T-helper 2 cell treated with Interferon-gamma antibody and Interleukin-4, amounts not matched to agents 5 μg/mL and 100 μg/mL, for 36 hours (primary cell): ENCODE measurements at regions not wholly inside any gene's neighbourhood (a gene's known extent, or its start where the extent isn't known, plus 50 kb on each side); places are given as distances from the start of the nearest gene placed in this dataset.
A peak's percentile ranks its signal among the peaks of the same experiment; 100 is the strongest.

Source experiments
- DNase-seq: peaks from one replicate; pipeline ENCODE4 v3.0.0; 2021; ENCODE audit warnings: low spot score
- H3K27ac Mint-ChIP-seq: one replicate; pipeline ENCODE4 v1.8.0; 2021; ENCODE audit warnings: mild to moderate bottlenecking, mixed read lengths
- H3K27me3 Mint-ChIP-seq: one replicate; pipeline ENCODE4 v1.8.0; 2021; ENCODE audit warnings: low read depth, mixed read lengths
- H3K36me3 Mint-ChIP-seq: one replicate; pipeline ENCODE4 v1.8.0; 2021; ENCODE audit warnings: low read depth, mixed read lengths
- H3K4me1 Mint-ChIP-seq: one replicate; pipeline ENCODE4 v1.8.0; 2021; ENCODE audit warnings: low read depth, mixed read lengths
- H3K4me3 Mint-ChIP-seq: one replicate; pipeline ENCODE4 v1.8.0; 2022; ENCODE audit warnings: mild to moderate bottlenecking, moderate library complexity, mixed read lengths
- H3K9me3 Mint-ChIP-seq: one replicate; pipeline ENCODE4 v1.8.0; 2021; ENCODE audit warnings: mixed read lengths

GRCh38 chr4:123997776-123998449, 601.3 kb downstream of the SPRY1 start:
- Mint-ChIP-seq H3K9me3 (no peaks in the 10 kb centered on the region), H3K4me3 (no peak overlapping the region), H3K27ac (no peak overlapping the region), H3K27me3 (no peaks in the 10 kb centered on the region), H3K36me3 (no peaks in the 10 kb centered on the region), H3K4me1 (no peaks in the 10 kb centered on the region)
- no peak for DNase-seq

DNA sequence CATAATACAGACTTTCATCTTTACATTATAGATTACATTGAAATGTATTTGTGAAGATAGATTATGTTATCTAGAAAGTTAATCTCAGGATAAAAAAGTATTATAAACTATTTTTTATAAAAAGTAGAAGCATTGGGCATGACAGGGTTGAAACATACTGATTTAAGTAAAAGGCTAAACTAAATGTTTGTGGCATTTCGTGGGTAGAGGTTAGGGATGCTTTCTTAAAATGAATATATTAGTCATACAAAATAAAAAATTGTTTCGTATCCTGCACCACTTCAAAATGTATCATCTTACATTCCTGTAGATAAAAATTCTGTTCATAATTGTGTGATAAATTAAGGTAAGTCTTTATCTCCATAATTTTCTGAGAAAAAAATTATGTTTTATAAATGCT, 603.6 kb downstream of the SPRY1 start:
- H3K4me1 Mint-ChIP-seq = no peaks in the 10 kb centered on the region
- no peak for DNase-seq
- H3K36me3 Mint-ChIP-seq = no peaks in the 10 kb centered on the region
- no peak overlapping the region for H3K27ac Mint-ChIP-seq
- H3K9me3 Mint-ChIP-seq = no peaks in the 10 kb centered on the region
- no peak overlapping the region for H3K4me3 Mint-ChIP-seq
- no peaks in the 10 kb centered on the region for H3K27me3 Mint-ChIP-seq

DNA sequence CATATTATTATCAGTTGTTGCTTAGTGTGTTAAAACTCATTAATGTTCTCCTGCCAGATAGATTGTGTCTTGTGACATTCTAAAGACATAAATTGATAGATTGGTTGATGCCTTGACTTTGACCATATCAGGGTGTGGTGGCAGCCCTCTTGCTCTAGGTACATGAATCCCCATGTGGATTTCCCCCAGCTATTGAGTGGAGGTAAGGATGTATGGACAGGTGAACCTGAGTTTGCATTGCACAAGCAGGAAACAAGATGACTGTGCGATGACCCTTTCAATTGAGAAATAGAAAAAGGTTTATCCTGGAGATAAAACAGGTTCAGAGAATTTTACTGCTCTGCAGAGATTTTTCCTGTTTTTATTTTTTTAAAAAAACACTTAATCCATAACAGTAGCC, 619.2 kb downstream of the SPRY1 start:
- Mint-ChIP-seq H3K27ac (no peak overlapping the region), H3K27me3 (no peaks in the 10 kb centered on the region), H3K4me1 (peaks cover 11% of the 10 kb centered on the region), H3K9me3 (no peaks in the 10 kb centered on the region), H3K4me3 (no peak overlapping the region), H3K36me3 (no peaks in the 10 kb centered on the region)
- DNase-seq = no peak

DNA sequence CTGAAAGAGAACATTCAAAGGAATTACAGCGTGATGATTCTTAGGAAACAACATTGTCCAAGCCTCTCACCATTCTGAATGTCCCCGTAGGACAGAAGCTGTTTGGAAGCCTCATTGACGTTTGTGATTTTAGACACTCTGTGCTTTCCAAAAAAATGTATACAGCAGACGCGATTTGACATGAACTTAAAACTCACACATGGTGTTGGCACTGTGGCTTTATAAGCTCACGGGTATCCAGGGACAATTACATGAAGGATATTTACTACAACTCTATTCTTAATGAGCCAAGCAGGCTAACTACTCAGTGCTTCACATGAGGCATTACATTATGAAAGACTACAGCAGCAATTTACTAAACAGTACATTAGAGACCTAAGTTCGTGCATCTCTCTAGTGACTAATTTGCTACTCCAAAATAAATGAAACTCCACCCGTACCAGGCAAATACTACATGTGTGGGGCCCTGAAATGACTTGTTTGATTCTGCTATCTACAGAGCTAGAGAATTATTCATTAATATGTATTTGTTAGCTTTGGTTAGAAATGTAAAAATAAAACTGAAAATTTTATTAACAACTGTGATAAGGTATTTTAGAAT, 620.7 kb downstream of the SPRY1 start:
- Mint-ChIP-seq H3K27ac (no peak overlapping the region), H3K4me1 (peaks cover 11% of the 10 kb centered on the region), H3K27me3 (no peaks in the 10 kb centered on the region), H3K9me3 (peaks cover 3% of the 10 kb centered on the region), H3K4me3 (no peak overlapping the region), H3K36me3 (no peaks in the 10 kb centered on the region)
- no peak for DNase-seq

- peak overlapping the region; percentile 34 for H3K4me3 Mint-ChIP-seq
- no peaks in the 10 kb centered on the region for H3K36me3 Mint-ChIP-seq
- DNase-seq = peak; percentile 10
- peak overlapping the region; percentile 84 for H3K27ac Mint-ChIP-seq
- H3K27me3 Mint-ChIP-seq = no peaks in the 10 kb centered on the region
- peaks cover 3% of the 10 kb centered on the region for H3K9me3 Mint-ChIP-seq
- H3K4me1 Mint-ChIP-seq = peaks cover 11% of the 10 kb centered on the region
Observed at GRCh38 chr4:124018383-124019317, 622.1 kb downstream of the SPRY1 start.

DNA sequence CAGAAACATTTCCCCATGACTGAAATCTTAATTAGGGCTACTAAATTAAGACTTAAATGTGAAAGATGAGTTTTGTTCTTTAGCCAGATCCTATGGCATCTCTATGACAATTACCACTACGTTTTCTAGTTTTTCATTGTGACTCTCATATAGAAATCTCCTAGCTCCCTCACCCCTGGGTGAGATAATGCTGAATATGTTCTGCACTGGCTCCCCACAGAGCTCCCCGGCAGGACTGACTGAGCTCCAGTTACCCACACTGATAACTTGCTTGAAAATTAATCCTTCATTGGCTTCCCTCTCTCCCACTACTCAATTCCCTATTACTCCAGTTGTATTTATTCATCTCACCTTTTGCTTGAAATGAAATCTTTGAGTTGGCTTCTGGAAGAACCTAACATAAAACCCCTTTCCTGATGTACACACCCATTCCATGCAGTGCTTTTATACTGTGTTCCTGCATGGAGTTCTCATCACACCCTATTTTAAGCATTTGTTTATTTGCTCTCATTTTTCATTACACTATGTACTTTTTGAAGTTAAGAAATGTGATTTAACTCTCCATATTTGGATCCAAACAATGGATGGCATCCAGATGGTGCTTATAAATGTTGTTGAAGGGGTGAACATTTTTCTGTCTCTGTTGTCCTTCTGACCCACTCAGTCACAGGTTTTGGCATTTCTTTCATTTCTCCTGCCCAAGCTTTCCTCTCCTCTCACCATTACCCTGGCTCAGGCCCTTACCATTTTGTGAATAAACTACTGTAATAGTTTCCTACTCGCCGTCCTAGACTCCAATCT, 623.4 kb downstream of the SPRY1 start:
- H3K4me1 Mint-ChIP-seq = peaks cover 11% of the 10 kb centered on the region
- H3K4me3 Mint-ChIP-seq = no peak overlapping the region
- H3K27ac Mint-ChIP-seq = peak overlapping the region; percentile 17
- DNase-seq = no peak
- no peaks in the 10 kb centered on the region for H3K36me3 Mint-ChIP-seq
- peaks cover 3% of the 10 kb centered on the region for H3K9me3 Mint-ChIP-seq
- no peaks in the 10 kb centered on the region for H3K27me3 Mint-ChIP-seq

DNA sequence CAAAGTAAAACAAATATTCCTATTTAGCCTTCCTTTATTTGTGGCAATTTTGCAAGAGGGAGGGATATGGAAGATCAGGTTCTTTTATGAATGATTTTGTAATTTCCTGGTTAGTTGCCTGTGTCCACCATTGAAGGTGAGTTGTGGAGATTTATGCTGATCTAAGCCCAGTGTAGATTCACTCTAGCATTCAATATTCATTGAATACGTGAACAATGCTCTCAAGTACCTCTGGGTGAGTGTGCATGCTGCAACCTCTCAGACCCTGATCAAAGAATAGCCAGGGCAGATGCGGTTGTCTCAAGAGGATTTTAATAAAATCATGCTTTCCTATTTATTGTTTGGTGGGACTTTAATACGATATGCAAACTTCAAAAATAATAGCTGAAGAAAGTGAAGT, 628.4 kb downstream of the SPRY1 start:
- no peak for DNase-seq
- Mint-ChIP-seq H3K9me3 (peaks cover 3% of the 10 kb centered on the region), H3K27me3 (peaks cover 2% of the 10 kb centered on the region), H3K4me1 (peaks cover 1% of the 10 kb centered on the region), H3K36me3 (no peaks in the 10 kb centered on the region), H3K27ac (no peak overlapping the region), H3K4me3 (no peak overlapping the region)

GRCh38 chr4:124025428-124025827, 628.8 kb downstream of the SPRY1 start:
- no peak overlapping the region for H3K27ac Mint-ChIP-seq
- DNase-seq = no peak
- H3K9me3 Mint-ChIP-seq = peaks cover 3% of the 10 kb centered on the region
- H3K4me1 Mint-ChIP-seq = no peaks in the 10 kb centered on the region
- H3K4me3 Mint-ChIP-seq = no peak overlapping the region
- no peaks in the 10 kb centered on the region for H3K36me3 Mint-ChIP-seq
- peaks cover 2% of the 10 kb centered on the region for H3K27me3 Mint-ChIP-seq

GRCh38 chr4:124028182-124028581, 631.6 kb downstream of the SPRY1 start:
- Mint-ChIP-seq H3K36me3 (no peaks in the 10 kb centered on the region), H3K27me3 (peaks cover 2% of the 10 kb centered on the region), H3K27ac (no peak overlapping the region), H3K4me3 (no peak overlapping the region), H3K4me1 (no peaks in the 10 kb centered on the region), H3K9me3 (no peaks in the 10 kb centered on the region)
- DNase-seq = no peak

GRCh38 chr4:124030147-124030546, 633.6 kb downstream of the SPRY1 start:
- H3K27me3 Mint-ChIP-seq = peaks cover 2% of the 10 kb centered on the region
- no peaks in the 10 kb centered on the region for H3K9me3 Mint-ChIP-seq
- H3K4me1 Mint-ChIP-seq = no peaks in the 10 kb centered on the region
- DNase-seq = no peak
- no peak overlapping the region for H3K27ac Mint-ChIP-seq
- H3K4me3 Mint-ChIP-seq = no peak overlapping the region
- H3K36me3 Mint-ChIP-seq = no peaks in the 10 kb centered on the region

GRCh38 chr4:124032035-124032434, 635.4 kb downstream of the SPRY1 start:
- no peak for DNase-seq
- H3K27ac Mint-ChIP-seq = no peak overlapping the region
- no peaks in the 10 kb centered on the region for H3K36me3 Mint-ChIP-seq
- no peak overlapping the region for H3K4me3 Mint-ChIP-seq
- H3K27me3 Mint-ChIP-seq = peaks cover 2% of the 10 kb centered on the region
- H3K9me3 Mint-ChIP-seq = no peaks in the 10 kb centered on the region
- H3K4me1 Mint-ChIP-seq = no peaks in the 10 kb centered on the region

- Mint-ChIP-seq H3K4me1 (no peaks in the 10 kb centered on the region), H3K27me3 (no peaks in the 10 kb centered on the region), H3K27ac (no peak overlapping the region), H3K4me3 (no peak overlapping the region), H3K36me3 (no peaks in the 10 kb centered on the region), H3K9me3 (no peaks in the 10 kb centered on the region)
- no peak for DNase-seq
Observed at GRCh38 chr4:124035364-124036041, 638.9 kb downstream of the SPRY1 start.

DNA sequence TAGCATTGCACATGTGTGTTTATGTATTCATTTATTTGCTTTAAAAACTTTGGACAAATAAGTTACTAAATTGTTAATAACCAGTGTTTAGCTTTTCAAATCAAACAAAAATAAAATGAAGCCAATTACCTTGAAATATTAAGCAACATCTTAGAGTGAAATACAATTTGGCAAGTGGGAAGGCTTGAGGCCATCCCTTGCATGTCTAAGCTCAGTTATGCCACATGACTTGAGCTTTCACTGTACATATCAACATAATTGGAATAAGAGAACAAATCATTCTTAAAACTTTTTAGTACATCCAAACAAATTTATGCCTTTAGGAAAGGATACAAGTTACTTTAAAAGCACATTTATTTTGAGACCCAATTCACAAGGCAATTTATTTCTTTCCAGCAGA, 640.6 kb downstream of the SPRY1 start:
- Mint-ChIP-seq H3K4me3 (no peak overlapping the region), H3K27ac (no peak overlapping the region), H3K27me3 (no peaks in the 10 kb centered on the region), H3K36me3 (no peaks in the 10 kb centered on the region), H3K4me1 (no peaks in the 10 kb centered on the region), H3K9me3 (no peaks in the 10 kb centered on the region)
- no peak for DNase-seq
